ENCODE measurements at regions not wholly inside any gene's neighbourhood (a gene's known extent, or its start where the extent isn't known, plus 50 kb on each side); places are given as distances from the start of the nearest gene placed in this dataset.

DNA sequence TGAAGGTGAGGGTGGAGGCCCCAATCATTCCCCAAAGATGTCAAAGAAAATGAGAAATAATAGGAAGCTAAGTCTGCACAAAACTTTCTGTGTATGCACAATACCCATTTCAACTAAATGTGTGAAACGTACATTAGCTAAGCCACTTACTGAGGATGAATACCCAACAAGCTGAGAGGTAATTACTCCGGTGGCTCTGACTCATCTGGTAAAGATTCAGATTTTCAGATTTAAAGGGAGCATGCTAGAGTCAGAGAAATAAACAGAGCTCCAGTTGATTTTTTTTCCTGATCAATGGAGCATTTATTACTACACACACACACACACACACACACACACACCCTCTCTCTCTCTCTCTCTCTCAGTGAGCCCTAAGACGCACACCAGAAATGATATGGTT lies 194.8 kb upstream of the ARGLU1 start:
- H3K9me3 Mint-ChIP-seq (ENCODE audit: low read depth): peaks cover 17% of the 10 kb centered on the region
- no peak for TF ChIP-seq CTCF (IDR thresholded peaks at IDR 0.05)
- peaks cover 8% of the 10 kb centered on the region for H3K27me3 Mint-ChIP-seq (ENCODE audit: low read depth)
- peaks cover 2% of the 10 kb centered on the region for H3K36me3 Mint-ChIP-seq (ENCODE audit: low read depth)
- H3K4me1 Mint-ChIP-seq (ENCODE audit: low read depth): no peaks in the 10 kb centered on the region
- H3K27ac Mint-ChIP-seq (ENCODE audit: unreplicated experiment): no peak overlapping the region
- DNase-seq (ENCODE audit: low spot score): no peak
- H3K4me3 Mint-ChIP-seq (ENCODE audit: unreplicated experiment): no peak overlapping the region

DNA sequence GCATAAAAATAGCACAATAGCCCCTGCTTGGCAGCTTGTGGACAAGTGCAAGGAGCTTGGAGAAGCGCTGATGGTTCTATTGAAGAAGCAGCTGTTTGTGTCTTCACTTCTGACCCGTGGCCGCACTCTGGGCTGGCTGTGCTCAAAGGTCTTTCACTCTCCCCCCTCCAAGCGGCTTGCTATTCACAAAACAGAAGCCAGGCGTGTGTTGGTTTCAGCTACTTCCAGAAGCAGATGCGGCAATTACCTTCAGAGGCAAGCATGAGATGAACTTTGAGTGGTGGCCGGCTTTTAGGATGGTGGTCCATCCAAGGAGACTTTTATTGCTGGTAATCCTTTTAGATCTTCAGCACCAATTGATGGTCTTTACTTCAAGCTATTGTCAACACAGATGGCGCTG lies 188.5 kb upstream of the ARGLU1 start:
- Mint-ChIP-seq H3K4me1 (ENCODE audit: low read depth) (peaks cover 13% of the 10 kb centered on the region), H3K27ac (ENCODE audit: unreplicated experiment) (no peak overlapping the region), H3K4me3 (ENCODE audit: unreplicated experiment) (no peak overlapping the region), H3K9me3 (ENCODE audit: low read depth) (no peaks in the 10 kb centered on the region), H3K36me3 (ENCODE audit: low read depth) (no peaks in the 10 kb centered on the region), H3K27me3 (ENCODE audit: low read depth) (peaks cover 10% of the 10 kb centered on the region)
- DNase-seq (ENCODE audit: low spot score): no peak
- no peak for TF ChIP-seq CTCF (IDR thresholded peaks at IDR 0.05)

DNA sequence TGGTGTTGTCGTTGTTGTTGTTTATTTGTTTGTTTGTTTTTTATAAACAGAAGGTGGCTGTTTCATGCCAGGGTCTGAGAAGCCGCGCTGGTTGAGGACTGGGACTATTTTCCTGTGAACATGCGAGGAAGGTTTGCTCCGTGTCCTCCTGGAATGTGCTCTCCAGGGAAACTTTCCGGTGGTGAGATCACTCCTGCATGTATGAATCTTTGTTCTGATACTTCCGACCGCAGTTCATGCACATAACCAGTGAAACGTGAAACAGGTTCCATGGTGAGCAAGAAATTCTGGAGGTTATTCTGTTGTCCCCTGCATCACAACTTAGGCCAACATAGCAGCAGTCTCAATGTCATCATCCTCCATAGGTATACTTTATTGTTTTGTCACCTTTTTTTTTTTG lies 187.6 kb upstream of the ARGLU1 start:
- Mint-ChIP-seq H3K27ac (ENCODE audit: unreplicated experiment) (peak overlapping the region; percentile 42), H3K9me3 (ENCODE audit: low read depth) (no peaks in the 10 kb centered on the region), H3K36me3 (ENCODE audit: low read depth) (no peaks in the 10 kb centered on the region), H3K27me3 (ENCODE audit: low read depth) (peaks cover 10% of the 10 kb centered on the region), H3K4me1 (ENCODE audit: low read depth) (peaks cover 13% of the 10 kb centered on the region), H3K4me3 (ENCODE audit: unreplicated experiment) (no peak overlapping the region)
- no peak for TF ChIP-seq CTCF (IDR thresholded peaks at IDR 0.05)
- no peak for DNase-seq (ENCODE audit: low spot score)

GRCh38 chr13:106753251-106753650 lies 185.3 kb upstream of the ARGLU1 start:
- H3K27ac Mint-ChIP-seq (ENCODE audit: unreplicated experiment): no peak overlapping the region
- DNase-seq (ENCODE audit: low spot score): no peak
- no peaks in the 10 kb centered on the region for H3K9me3 Mint-ChIP-seq (ENCODE audit: low read depth)
- H3K36me3 Mint-ChIP-seq (ENCODE audit: low read depth): no peaks in the 10 kb centered on the region
- peaks cover 13% of the 10 kb centered on the region for H3K4me1 Mint-ChIP-seq (ENCODE audit: low read depth)
- no peak for TF ChIP-seq CTCF (IDR thresholded peaks at IDR 0.05)
- peaks cover 10% of the 10 kb centered on the region for H3K27me3 Mint-ChIP-seq (ENCODE audit: low read depth)
- no peak overlapping the region for H3K4me3 Mint-ChIP-seq (ENCODE audit: unreplicated experiment)

- Mint-ChIP-seq H3K4me3 (ENCODE audit: unreplicated experiment) (no peak overlapping the region), H3K9me3 (ENCODE audit: low read depth) (no peaks in the 10 kb centered on the region), H3K36me3 (ENCODE audit: low read depth) (no peaks in the 10 kb centered on the region), H3K27me3 (ENCODE audit: low read depth) (peaks cover 7% of the 10 kb centered on the region), H3K27ac (ENCODE audit: unreplicated experiment) (no peak overlapping the region), H3K4me1 (ENCODE audit: low read depth) (peaks cover 13% of the 10 kb centered on the region)
- no peak for DNase-seq (ENCODE audit: low spot score)
- no peak for TF ChIP-seq CTCF (IDR thresholded peaks at IDR 0.05)
Measured at GRCh38 chr13:106752584-106753170, 184.7 kb upstream of the ARGLU1 start.

Measured in chondrocyte (in vitro differentiated cells).